ENCODE measurements at regions not wholly inside any gene's neighbourhood (a gene's known extent, or its start where the extent isn't known, plus 50 kb on each side); places are given as distances from the start of the nearest gene placed in this dataset.

DNA sequence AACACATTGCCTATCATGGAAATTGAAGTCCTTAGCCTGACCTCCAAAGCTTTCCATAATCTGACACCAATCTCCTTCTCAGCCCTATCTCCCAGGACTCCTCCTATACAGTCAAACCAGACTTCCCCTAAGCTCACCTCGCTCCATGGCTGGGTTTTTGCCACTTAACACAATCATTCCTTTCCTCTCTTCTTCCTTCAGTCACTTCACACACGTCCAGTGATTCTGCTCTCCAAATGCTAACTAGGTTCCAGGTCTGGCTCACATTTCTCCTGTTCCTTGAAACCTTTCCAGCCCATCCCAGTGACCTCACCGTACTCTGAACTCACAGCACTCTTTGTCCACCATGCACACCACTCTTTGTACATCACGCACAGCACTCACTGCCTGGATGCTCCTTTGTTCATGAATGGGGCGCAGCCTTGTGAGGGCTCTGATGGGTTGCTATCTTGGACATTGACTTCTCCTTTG is 98.4 kb downstream of the GLUL start:
- no peak for DNase-seq

DNA sequence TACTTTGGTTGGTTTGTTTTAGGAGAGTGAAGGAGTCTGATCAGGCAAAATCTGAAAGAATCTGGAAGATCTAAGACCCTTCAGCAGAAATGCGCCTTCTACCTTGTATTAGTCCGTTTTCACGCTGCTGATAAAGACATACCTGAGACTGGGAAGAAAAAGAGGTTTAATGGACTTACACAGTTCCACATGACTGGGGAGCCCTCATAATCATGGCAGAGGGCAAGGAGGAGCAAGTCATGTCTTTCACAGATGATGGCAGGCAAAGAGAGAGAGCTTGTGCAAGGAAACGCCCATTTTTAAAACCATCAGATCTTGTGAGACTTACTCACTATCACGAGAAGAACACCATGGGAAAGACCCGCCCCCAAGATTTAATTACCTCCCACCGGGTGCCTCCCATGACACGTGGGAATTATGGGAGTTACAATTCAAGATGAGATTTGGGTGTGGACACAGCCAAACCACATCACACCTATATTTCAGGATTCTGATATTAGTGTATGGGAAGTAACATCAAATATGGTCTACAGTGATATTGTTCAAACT is 99.3 kb downstream of the GLUL start:
- DNase-seq: no peak

DNA sequence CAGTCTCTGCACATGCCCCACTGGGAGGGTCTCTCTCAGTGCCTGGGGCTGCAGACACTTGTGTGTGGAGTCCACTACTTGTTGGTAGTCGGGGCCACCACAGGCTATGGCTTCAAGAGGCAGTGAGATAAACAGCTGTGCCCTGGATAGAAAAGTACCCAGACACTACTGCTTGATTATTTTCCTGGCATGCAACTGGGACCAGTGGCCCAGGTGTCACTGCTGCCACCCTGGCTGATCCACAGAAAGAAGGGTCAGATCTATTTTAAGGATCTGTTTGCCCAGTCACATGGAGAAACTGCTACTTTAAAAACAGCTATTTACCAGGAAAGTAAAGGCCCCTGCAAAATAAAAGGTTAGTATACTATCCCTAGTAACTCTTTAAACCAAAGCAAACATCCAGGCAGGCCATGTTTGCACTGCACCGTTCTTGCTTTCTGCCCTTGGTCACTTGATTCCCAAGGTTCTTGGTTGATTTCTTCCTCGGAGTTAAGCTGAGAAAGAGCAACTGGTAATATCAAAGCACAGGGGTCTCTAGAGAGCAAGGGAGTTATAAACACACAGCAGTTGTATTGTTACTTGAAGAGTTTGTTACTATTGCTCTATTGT is 99.9 kb downstream of the GLUL start:
- no peak for DNase-seq

DNA sequence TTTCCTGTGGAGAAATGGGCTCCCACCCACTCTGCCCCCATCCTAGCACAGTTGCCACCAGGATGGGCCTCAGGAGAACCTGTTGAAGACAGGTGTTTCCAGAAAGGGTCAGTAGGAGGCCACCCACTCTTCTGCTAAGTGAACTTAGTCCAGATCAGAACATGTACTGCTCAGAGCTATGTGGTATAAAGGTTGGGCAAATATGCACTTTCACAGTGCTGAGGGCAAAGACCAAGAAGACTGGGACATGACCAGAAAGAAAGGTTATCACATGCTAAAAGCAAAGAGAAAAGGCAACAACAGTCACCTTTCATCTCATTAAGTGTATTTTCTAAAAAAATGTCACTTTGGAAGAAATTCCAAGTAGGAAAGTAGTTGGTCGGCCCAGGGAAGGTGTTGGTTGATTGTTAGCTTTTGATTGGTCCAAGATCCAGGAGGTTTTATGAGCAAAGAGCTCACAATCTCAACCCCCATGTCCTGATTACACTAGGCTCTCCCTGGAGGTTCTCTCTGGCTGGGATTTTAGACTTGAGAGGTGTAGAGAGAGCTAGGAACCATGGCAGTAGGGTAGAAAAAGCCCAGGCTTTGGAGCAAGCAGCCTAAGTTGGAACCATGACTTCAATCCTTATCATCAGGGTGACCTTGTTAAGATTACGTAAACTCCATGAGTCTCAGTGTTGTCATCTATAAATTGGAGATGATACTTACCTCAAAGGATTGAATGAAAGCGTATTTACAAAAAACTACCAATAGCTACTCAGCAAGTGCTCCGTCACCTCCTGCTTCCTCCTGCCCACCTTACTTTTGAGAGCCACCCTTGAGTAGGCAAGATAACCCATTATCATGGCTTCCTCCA is 102.6 kb downstream of the GLUL start:
- no peak for DNase-seq

GRCh38 chr1:182286761-182287160 is 104.8 kb downstream of the GLUL start:
- no peak for DNase-seq

GRCh38 chr1:182283746-182284544 is 107.6 kb downstream of the GLUL start:
- DNase-seq: no peak

DNA sequence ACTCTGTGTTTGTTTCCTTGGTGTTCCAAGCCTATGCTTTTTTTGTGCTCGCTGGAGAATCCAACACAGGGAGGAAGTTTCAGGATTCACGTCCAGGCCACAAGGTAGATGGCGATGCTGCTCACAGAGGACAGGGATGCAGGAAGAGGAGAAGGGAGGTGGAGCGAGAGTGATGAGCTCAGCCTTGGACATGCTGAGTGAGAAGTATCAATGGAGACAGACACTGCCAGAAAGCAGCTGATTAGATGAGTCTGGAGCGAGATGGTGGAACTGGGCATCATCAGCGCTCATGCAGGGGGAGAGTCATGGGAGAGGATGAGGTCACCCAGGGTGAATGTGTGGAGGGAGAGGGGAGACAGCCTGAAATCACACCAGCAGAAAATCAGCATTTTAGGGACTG is 110.0 kb downstream of the GLUL start:
- no peak for DNase-seq

DNA sequence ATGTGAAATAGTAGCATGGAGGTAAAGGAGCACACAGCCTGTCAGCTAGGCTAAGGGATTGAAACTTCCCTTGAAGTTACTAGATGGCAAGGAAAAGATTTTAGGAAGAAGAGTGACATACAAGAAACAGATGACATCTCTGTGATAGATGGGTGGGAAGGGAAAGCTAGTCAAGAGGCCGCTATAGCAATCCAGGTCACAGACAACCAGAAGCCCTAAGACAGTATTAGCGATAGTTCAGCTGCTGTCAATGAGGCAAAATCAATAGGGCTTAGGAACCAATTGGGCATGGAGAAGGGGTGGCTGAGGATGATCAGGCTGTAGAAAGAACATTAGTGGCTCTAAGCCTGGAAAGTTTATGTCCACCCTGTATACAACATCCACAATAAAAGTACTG is 111.1 kb downstream of the GLUL start:
- no peak for DNase-seq

- DNase-seq: no peak
Observed at GRCh38 chr1:182279724-182280503, 111.7 kb downstream of the GLUL start.

- no peak for DNase-seq
Observed at GRCh38 chr1:182279302-182279701, 112.3 kb downstream of the GLUL start.

DNA sequence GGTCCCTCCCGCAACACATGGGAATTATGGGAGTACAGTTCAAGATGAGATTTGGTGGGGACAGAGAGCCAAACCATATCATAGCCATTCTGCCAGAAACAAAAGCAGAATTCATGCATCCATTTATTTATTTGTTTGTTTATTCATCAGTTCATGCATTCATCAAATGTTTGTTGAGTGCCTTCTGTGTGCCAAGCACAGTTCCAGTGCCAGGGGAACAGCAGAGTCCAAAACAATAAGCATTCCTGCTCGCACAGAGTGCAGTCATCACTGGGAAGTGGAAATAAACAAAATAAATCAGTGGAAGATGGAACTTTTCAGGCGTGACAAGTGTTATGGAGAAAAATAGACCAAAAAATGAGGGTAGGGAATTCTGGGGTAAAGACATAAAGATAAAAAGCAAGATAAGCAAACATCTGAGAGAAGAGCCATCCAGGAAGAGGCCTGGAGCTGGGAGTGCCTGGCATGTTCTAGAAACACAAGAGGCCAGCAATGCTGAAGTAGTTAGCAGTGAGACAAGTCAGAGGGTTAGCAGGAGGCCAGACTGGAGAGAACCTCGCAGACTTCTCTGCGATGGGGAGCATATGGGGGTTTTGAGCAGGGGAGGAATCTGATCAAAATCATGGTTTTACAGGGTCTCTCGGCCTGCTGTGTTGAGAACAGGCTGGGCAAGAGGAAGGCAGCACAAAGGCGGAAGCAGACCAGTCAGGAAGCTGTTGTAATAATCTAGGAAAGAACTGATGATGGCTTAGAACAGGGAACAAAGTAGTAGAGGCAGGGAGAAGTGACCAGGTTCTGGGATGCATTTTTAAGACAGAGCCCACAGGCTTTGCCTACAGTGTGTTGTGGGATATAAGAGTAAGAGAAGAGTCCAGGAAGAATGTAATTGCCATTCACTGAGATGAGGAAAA is 113.2 kb downstream of the GLUL start:
- DNase-seq: no peak

DNA sequence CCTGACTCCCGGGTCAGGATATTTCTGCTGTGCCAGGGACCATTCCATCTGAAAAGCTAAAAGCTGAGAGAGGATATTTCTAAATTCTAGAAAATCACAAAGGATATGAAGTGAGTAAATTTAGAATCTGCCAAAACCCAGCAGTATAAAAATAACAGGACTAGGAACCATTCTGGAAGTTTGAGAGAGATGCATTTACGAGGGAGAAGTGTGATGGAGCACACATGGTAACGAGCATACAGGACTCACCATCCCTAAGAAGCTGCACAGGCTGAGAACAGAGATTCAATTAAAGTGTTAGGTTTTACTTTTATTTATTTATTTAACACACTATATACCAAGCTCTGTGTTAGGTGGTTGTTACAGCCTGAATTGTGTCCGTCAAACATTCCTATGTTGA is 116.3 kb downstream of the GLUL start:
- DNase-seq: no peak

DNA sequence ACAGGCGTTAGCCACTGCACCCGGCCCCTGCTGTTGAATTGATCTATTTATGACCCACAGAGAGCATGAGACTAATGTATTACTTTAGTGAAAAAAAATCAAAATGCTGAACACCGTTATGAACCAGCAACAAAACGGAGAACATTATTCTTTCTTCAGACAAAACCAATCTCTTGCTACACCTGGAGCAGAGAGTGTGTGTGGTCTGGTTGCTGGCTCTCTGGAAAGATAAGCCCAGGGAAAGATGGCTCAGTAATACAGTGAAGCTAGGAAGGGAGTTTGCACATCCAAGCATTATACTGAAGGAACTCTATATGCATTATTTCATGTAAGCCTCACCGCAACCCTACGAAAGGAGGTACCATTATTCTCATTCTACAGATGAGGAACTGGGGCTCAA is 117.0 kb downstream of the GLUL start:
- no peak for DNase-seq

DNA sequence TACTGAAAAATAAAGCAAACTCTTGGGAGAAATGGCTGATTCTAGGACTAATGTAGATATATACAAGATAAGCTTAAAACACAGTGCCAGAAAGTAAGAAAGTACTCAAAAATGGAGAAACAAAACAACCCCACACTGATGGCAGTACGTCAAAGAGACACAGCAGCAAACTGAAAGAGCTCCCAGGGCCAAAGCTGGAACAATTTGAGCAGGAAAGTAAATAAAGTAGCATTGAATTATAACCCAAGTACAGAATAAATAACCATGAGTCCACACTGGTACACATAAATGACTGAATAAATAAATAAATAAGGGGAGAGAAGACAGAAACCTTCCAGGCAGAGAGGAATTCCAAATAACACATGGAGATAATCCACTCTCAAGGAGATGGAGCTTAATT is 120.9 kb downstream of the GLUL start:
- no peak for DNase-seq

GRCh38 chr1:182269097-182269496 is 122.5 kb downstream of the GLUL start:
- DNase-seq: no peak

GRCh38 chr1:182268669-182269068 is 122.9 kb downstream of the GLUL start:
- no peak for DNase-seq

GRCh38 chr1:182264185-182264584 is 127.4 kb downstream of the GLUL start:
- no peak for DNase-seq

DNA sequence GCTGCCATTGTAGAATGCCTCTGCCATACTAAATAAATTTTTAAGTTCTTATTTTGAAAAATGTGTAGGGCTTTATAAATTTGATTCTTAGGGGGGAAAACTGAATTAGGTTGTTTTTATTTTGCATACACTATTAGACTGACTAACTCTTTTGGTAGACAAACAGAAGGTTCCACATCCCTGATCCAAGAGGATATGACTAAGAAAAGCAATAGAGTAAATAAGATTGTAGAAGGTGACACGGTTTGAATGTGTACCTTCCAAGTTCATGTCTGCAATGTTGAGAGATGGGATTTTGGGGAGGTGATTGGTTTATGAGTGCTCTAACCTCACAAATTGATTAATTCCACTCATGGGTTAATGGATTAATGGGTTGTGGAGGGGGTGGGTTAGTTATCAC is 127.9 kb downstream of the GLUL start:
- DNase-seq: no peak

DNA sequence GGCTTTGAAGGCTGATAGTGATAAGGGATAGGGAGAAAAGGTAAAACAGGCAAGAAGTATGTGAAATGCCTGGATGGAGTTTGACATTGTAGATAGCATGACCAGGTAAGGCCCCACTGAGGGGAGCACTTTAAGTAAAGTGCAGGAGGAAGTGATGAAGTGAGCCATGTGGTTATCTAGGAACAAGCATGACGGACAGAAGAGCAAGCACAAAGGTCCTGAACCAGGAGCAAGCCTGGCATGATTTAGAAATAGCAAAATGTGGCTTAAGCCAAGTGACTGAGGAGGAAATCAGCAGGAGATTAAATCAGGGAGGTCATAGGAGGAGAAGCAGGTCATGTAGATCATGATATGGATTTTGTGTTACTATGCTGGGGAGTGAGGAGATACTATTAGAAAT is 129.2 kb downstream of the GLUL start:
- DNase-seq: no peak

- DNase-seq: no peak
Observed at GRCh38 chr1:182261655-182262054, 129.9 kb downstream of the GLUL start.

GRCh38 chr1:182260516-182260915 is 131.1 kb downstream of the GLUL start:
- no peak for DNase-seq
